ENCODE measurements at regions not wholly inside any gene's neighbourhood (a gene's known extent, or its start where the extent isn't known, plus 50 kb on each side); places are given as distances from the start of the nearest gene placed in this dataset.

DNA sequence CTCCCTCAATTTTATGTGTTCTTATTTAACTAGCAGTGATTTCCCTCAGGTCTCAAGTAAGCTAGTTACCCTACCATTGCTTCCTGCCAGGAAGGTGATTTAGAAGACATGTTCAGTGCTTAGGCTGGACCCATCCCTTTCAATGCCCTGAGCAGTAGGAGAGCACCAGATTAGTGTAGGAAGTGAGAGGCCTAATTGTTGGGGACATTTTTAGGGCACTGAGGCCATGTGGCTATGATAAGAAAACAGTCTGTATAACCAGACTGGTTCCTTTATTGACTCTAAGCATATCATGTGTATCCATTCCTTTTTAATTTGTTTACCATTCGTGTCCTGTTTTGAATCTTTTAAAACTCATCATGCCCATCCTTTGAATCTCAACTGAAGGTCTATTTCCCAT, 312.3 kb upstream of the PRR16 start:
- TF ChIP-seq, protein P1, sequence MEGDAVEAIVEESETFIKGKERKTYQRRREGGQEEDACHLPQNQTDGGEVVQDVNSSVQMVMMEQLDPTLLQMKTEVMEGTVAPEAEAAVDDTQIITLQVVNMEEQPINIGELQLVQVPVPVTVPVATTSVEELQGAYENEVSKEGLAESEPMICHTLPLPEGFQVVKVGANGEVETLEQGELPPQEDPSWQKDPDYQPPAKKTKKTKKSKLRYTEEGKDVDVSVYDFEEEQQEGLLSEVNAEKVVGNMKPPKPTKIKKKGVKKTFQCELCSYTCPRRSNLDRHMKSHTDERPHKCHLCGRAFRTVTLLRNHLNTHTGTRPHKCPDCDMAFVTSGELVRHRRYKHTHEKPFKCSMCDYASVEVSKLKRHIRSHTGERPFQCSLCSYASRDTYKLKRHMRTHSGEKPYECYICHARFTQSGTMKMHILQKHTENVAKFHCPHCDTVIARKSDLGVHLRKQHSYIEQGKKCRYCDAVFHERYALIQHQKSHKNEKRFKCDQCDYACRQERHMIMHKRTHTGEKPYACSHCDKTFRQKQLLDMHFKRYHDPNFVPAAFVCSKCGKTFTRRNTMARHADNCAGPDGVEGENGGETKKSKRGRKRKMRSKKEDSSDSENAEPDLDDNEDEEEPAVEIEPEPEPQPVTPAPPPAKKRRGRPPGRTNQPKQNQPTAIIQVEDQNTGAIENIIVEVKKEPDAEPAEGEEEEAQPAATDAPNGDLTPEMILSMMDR (IDR thresholded peaks at IDR 0.05), result no peak
- no peak for TF ChIP-seq POLR2A (IDR thresholded peaks at IDR 0.05)
